Karpas-422 (cell line): ENCODE measurements at regions not wholly inside any gene's neighbourhood (a gene's known extent, or its start where the extent isn't known, plus 50 kb on each side); places are given as distances from the start of the nearest gene placed in this dataset.
"Not testable (repeated sequence)": the region's sequence is repeated elsewhere in the genome, so short reads cannot be mapped to it uniquely, and the experiment has no call there.

Experiments
- DNase-seq: peaks from one replicate; pipeline ENCODE4 v3.0.0-alpha.2; 2015
- H2AFZ ChIP-seq: fragments of 200-600 bp; sonication (generic); 2 replicates; pipeline ENCODE4 v1.6.1; 2014; ENCODE audit warnings: antibody characterized with exemption, low read length, mixed read lengths
- H3K27ac ChIP-seq: fragments of 200-600 bp; sonication (generic); 2 replicates; pipeline ENCODE4 v1.5.1; 2014; ENCODE audit warnings: mild to moderate bottlenecking, low read length, moderate library complexity
- H3K27me3 ChIP-seq: fragments of 200-600 bp; sonication (generic); 2 replicates; pipeline ENCODE4 v1.6.1; 2014; ENCODE audit warnings: low read length, mixed read lengths
- H3K36me3 ChIP-seq: fragments of 200-600 bp; sonication (generic); 2 replicates; pipeline ENCODE4 v1.6.1; 2014; ENCODE audit warnings: low read length, mixed read lengths; ENCODE audit not compliant: insufficient read depth
- H3K4me1 ChIP-seq: fragments of 200-600 bp; sonication (generic); 2 replicates; pipeline ENCODE4 v1.6.1; 2014; ENCODE audit warnings: mild to moderate bottlenecking, low read length, mixed read lengths
- H3K4me2 ChIP-seq: fragments of 200-600 bp; sonication (generic); 2 replicates; pipeline ENCODE4 v1.6.1; 2014; ENCODE audit warnings: low read length, low read depth, mild to moderate bottlenecking; ENCODE audit not compliant: poor library complexity, severe bottlenecking
- H3K4me3 ChIP-seq: fragments of 200-600 bp; sonication (generic); 2 replicates; pipeline ENCODE4 v1.5.1; 2014; ENCODE audit warnings: mild to moderate bottlenecking, antibody characterized with exemption, low read length, mixed read lengths
- H3K79me2 ChIP-seq: fragments of 200-600 bp; sonication (generic); 2 replicates; pipeline ENCODE4 v1.6.1; 2014; ENCODE audit warnings: mild to moderate bottlenecking, low read length, mixed read lengths
- H3K9ac ChIP-seq: fragments of 200-600 bp; sonication (generic); 2 replicates; pipeline ENCODE4 v1.6.0; 2014; ENCODE audit warnings: low read length
- H3K9me2 ChIP-seq: fragments of 200-600 bp; sonication (generic), shearing (Covaris generic); replicated peaks from 2 replicates; pipeline ENCODE4 v1.6.0; 2014; ENCODE audit warnings: mild to moderate bottlenecking, low read length, moderate library complexity; ENCODE audit not compliant: insufficient read depth
- H3K9me3 ChIP-seq: fragments of 300-700, 200-600 bp; sonication (generic); 2 replicates; pipeline ENCODE4 v1.6.1; 2014; ENCODE audit warnings: low read length, mixed read lengths
- H4K20me1 ChIP-seq: fragments of 200-600 bp; sonication (generic); 2 replicates; pipeline ENCODE4 v1.6.1; 2014; ENCODE audit warnings: mild to moderate bottlenecking, antibody characterized with exemption, low read length, low read depth; ENCODE audit not compliant: insufficient read depth

DNA sequence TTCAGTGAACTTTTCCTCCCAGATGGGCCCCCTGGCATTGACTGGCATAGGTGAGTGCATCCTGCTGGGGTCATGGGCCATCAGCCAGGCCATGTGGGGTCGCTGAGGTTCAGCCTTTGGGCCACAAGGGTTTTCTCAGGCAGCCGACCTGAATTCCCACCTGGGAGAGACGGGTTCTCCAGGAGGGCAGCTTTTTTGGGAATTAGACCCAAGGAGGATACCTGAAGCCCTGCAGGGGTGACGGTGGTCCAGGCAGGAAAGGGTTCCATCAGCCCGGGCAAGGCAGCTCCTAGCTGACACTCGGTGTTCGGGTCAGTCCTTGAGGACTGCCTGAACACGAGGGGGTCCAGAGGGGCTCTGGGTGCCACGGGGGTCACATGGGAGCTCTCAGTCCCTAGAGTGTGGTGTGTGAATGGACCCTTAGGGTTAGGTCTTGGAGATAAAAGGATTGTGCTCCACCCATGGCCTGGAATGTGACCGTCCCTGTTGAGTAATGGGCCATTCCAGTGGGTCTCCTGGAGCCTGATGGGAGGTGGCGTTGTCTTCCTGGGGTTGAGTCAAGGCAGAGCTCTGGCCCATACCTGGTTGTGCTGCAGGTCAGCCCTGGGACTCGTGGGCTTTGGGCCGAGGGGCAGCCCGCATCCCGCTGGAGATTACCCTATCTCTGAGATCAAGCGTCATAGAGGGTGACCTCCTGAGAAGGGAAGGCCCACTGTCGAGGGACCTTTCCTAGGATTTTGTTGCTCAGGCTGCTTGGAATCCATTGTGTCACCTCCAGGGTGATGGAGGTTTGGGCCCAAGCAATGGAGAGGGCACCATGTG, 192.8 kb downstream of the UBE3A start:
- no peak for DNase-seq
- Histone ChIP-seq H3K9ac (no peak overlapping the region), H3K27ac (no peak overlapping the region), H3K4me3 (no peak overlapping the region), H3K4me1 (no peaks in the 10 kb centered on the region), H2AFZ (no peak overlapping the region), H3K79me2 (no peaks in the 10 kb centered on the region), H3K9me2 (no peaks in the 10 kb centered on the region), H3K4me2 (no peak overlapping the region), H4K20me1 (no peaks in the 10 kb centered on the region), H3K9me3 (peaks cover 25% of the 10 kb centered on the region; the same call in 1 of the 2 replicates), H3K27me3 (no peaks in the 10 kb centered on the region), H3K36me3 (no peaks in the 10 kb centered on the region)

GRCh38 chr15:25246641-25247406, 192.0 kb downstream of the UBE3A start:
- DNase-seq, result no peak
- Histone ChIP-seq H3K9ac (no peak overlapping the region), H3K4me2 (no peak overlapping the region), H2AFZ (no peak overlapping the region), H3K9me3 (peaks cover 27% of the 10 kb centered on the region; the same call in 1 of the 2 replicates), H3K36me3 (no peaks in the 10 kb centered on the region), H3K79me2 (no peaks in the 10 kb centered on the region), H3K27ac (no peak overlapping the region), H3K4me3 (no peak overlapping the region), H4K20me1 (no peaks in the 10 kb centered on the region), H3K4me1 (no peaks in the 10 kb centered on the region), H3K27me3 (no peaks in the 10 kb centered on the region), H3K9me2 (no peaks in the 10 kb centered on the region)

- Histone ChIP-seq H3K4me2 (no peak overlapping the region), H3K79me2 (no peaks in the 10 kb centered on the region), H3K9me2 (no peaks in the 10 kb centered on the region), H3K27ac (no peak overlapping the region), H3K4me1 (no peaks in the 10 kb centered on the region), H3K9ac (no peak overlapping the region), H3K36me3 (no peaks in the 10 kb centered on the region), H2AFZ (no peak overlapping the region), H3K9me3 (peaks cover 27% of the 10 kb centered on the region; the same call in 1 of the 2 replicates), H4K20me1 (no peaks in the 10 kb centered on the region), H3K4me3 (no peak overlapping the region), H3K27me3 (no peaks in the 10 kb centered on the region)
- DNase-seq, result no peak
Measured at GRCh38 chr15:25247407-25248038, 191.3 kb downstream of the UBE3A start.

DNA sequence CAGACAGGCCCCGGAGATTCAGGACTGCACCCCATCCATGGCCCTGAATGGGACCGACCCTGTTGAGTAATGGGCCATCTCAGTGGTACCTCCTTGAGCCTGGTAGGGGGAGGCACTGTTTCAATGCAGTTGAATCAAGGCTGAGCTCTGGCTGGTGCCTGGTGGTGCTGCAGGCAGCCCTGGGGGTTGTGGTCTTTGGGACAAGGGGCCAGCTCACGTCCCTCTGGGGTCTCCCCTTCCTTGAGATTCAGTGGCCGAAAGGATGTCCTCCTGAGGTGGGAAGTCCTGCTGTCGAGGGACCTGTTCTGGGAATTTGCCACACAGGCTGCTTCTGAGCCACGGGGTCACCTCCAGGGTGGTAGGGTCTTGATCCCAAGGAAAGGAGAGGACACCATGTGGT, 190.7 kb downstream of the UBE3A start:
- not testable (repeated sequence) for H3K9ac ChIP-seq, H3K27ac ChIP-seq, H2AFZ ChIP-seq, H3K4me2 ChIP-seq, H3K9me2 ChIP-seq, H4K20me1 ChIP-seq, H3K79me2 ChIP-seq, H3K27me3 ChIP-seq, H3K4me1 ChIP-seq, H3K36me3 ChIP-seq, DNase-seq, H3K4me3 ChIP-seq
- peaks cover 24% of the 10 kb centered on the region; the same call in 1 of the 2 replicates for H3K9me3 ChIP-seq

DNA sequence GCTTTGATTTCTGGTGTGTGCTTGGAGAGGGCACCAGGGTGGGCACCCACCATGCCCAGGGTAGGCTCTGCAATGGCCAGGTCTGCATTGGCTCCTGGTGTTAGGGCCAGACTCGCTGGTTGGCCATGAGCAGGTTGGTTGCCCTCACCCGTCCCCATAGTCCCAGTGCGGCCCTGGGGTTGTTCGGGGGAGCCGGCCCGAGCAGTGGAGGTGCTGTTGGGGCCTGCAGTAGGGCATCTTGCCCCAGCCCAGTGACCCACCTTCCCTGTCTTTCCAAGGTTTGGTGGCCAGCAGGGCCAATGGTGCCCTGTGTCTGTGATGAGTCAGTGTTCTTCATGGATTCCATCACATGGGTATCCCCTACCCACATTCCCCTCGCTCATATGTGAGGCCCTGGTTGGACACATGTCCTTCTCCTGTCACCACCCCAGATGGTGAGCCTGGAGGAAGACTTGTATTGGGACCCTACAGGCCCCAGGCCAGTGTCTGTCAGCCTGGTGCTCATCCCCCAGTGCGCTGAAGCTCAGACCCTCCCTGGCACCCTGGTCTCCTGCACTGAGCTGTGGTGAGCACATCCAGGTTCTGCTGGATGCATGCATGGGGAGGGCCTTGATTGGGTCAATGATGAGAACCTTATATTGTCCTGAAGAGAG, 190.1 kb downstream of the UBE3A start:
- H3K4me2 ChIP-seq, result no peak overlapping the region
- H3K4me3 ChIP-seq, result no peak overlapping the region
- no peaks in the 10 kb centered on the region for H3K27me3 ChIP-seq
- DNase-seq, result no peak
- H3K79me2 ChIP-seq, result no peaks in the 10 kb centered on the region
- no peak overlapping the region for H2AFZ ChIP-seq
- H4K20me1 ChIP-seq, result no peaks in the 10 kb centered on the region
- no peaks in the 10 kb centered on the region for H3K9me2 ChIP-seq
- no peak overlapping the region for H3K9ac ChIP-seq
- no peaks in the 10 kb centered on the region for H3K36me3 ChIP-seq
- H3K27ac ChIP-seq, result no peak overlapping the region
- H3K9me3 ChIP-seq, result peaks cover 24% of the 10 kb centered on the region; the same call in 1 of the 2 replicates
- no peaks in the 10 kb centered on the region for H3K4me1 ChIP-seq

- Histone ChIP-seq H3K27ac (no peak overlapping the region), H2AFZ (no peak overlapping the region), H3K4me2 (no peak overlapping the region), H3K36me3 (no peaks in the 10 kb centered on the region), H4K20me1 (no peaks in the 10 kb centered on the region), H3K9me3 (peaks cover 30% of the 10 kb centered on the region; the same call in 1 of the 2 replicates), H3K79me2 (no peaks in the 10 kb centered on the region), H3K9ac (no peak overlapping the region), H3K4me3 (no peak overlapping the region), H3K9me2 (no peaks in the 10 kb centered on the region), H3K27me3 (0 out of 2 replicates have a peak, but pooled peaks cover 2% of the 10 kb centered on the region), H3K4me1 (no peaks in the 10 kb centered on the region)
- no peak for DNase-seq
Measured at GRCh38 chr15:25249236-25250010, 189.4 kb downstream of the UBE3A start.

DNA sequence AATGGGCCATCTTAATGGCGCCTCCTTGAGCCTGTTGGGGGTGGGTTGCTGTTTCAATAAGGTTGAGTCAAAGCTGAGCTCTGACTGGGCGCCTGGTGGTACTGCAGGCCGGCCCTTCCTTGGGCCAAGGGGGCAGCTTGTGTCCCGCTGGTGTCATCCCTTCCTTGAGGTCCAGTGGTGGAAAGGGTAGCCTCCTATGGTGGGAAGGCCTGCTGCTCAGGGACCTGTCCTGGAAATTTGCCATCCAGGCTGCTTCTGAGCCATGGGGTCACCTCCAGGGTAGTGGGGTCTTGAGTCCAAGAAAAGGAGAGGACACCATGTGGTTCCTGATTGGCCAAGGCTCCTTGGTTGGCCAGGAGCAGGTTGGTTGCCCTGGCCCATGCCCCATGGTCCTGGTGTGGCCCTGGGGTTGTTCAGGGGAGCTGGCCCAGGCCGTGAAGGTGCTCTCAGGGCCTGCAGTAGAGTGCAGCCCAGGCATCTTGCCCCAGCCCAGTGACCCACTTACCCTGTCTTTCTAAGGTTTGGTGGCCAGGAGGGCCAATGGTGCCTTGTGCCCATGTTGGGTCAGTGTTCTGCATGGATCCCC, 188.7 kb downstream of the UBE3A start:
- Histone ChIP-seq H3K4me1 (no peaks in the 10 kb centered on the region), H3K9me2 (no peaks in the 10 kb centered on the region), H3K27me3 (0 out of 2 replicates have a peak, but pooled peaks cover 2% of the 10 kb centered on the region), H3K79me2 (no peaks in the 10 kb centered on the region), H3K9me3 (peaks cover 30% of the 10 kb centered on the region; the same call in 1 of the 2 replicates), H3K9ac (no peak overlapping the region), H4K20me1 (no peaks in the 10 kb centered on the region), H3K4me2 (no peak overlapping the region), H2AFZ (no peak overlapping the region), H3K27ac (no peak overlapping the region), H3K4me3 (no peak overlapping the region), H3K36me3 (no peaks in the 10 kb centered on the region)
- DNase-seq, result no peak
